GM12878 (cell line): ENCODE measurements at regions not wholly inside any gene's neighbourhood (a gene's known extent, or its start where the extent isn't known, plus 50 kb on each side); places are given as distances from the start of the nearest gene placed in this dataset.
"Not testable (repeated sequence)": the region's sequence is repeated elsewhere in the genome, so short reads cannot be mapped to it uniquely, and the experiment has no call there.

ENCODE experiments used
- ATAC-seq: fragments of 200-7000 bp; cut with Tn5 transposase; 3 replicates; pipeline ENCODE4 v1.9.1; 2020; ENCODE audit warnings: mild to moderate bottlenecking, moderate library complexity
- BruUV-seq: library from RNA; stranded (reverse); fragments of 400-500 nt; replicated peaks from 2 replicates; lab custom pipeline; 2021; lab: Mats Ljungman, UMichigan
- CTCF ChIA-PET: fragments of 300-600 bp; sonication (Branson Sonifier 250); formaldehyde crosslinking; extraction: SDS; loops from one replicate; lab custom pipeline; 2021; ENCODE audit warnings: inconsistent platforms; lab: Yijun Ruan, JAX
- POLR2A ChIA-PET: fragments of 350-600 bp; formaldehyde crosslinking; extraction: SDS; loops from one replicate; lab custom pipeline; 2021; ENCODE audit warnings: inconsistent platforms; lab: Charles Lee
- RAD21 ChIA-PET: fragments of 300-600 bp; sonication (Branson Sonifier 250); formaldehyde crosslinking; loops from one replicate; lab custom pipeline; 2023; ENCODE audit warnings: antibody characterized with exemption; ENCODE audit not compliant: unreplicated experiment; lab: Charles Lee
- SMC1A ChIA-PET: fragments of 300-600 bp; sonication (Branson Sonifier 250); formaldehyde crosslinking; loops from one replicate; lab custom pipeline; 2023; ENCODE audit not compliant: unreplicated experiment, uncharacterized antibody; lab: Charles Lee
- DNase-seq: peaks from one replicate; pipeline ENCODE4 v3.0.0-alpha.2; 2011; ENCODE audit warnings: low read depth, low spot score
- FAIRE-seq: peaks from 3 replicates; lab custom pipeline; 2011; peaks lifted over from hg19 to GRCh38; lab: Jason Lieb, UNC
- H2AFZ ChIP-seq: 2 replicates; pipeline ENCODE4 v1.6.0; 2011; ENCODE audit warnings: low read depth, low read length, control low read depth; ENCODE audit not compliant: control insufficient read depth
- H3K27ac ChIP-seq: 2 replicates; pipeline ENCODE4 v1.5.1; 2011; ENCODE audit warnings: control low read depth; ENCODE audit not compliant: control insufficient read depth, insufficient read depth
- H3K27me3 ChIP-seq, 2 experiments: replicated peaks in 1 of 2; 2 replicates each; pipeline versions ENCODE4 v1.6.0 to v1.6.1; 2011; ENCODE audit warnings: low read length in 1 of 2; ENCODE audit not compliant: control insufficient read depth in 2 of 2, insufficient read depth in 2 of 2
- H3K36me3 ChIP-seq, 2 experiments: 2 replicates each; pipeline ENCODE4 v1.5.1; 2011; ENCODE audit warnings: low read length in 1 of 2; ENCODE audit not compliant: control insufficient read depth in 2 of 2, insufficient read depth in 2 of 2
- H3K4me1 ChIP-seq: 2 replicates; pipeline ENCODE4 v1.6.1; 2011; ENCODE audit warnings: mild to moderate bottlenecking, low read length, moderate library complexity, mixed read lengths; ENCODE audit not compliant: control insufficient read depth, insufficient read depth
- H3K4me2 ChIP-seq: 2 replicates; pipeline ENCODE4 v1.6.0; 2011; ENCODE audit warnings: control low read depth; ENCODE audit not compliant: control insufficient read depth, insufficient read depth
- H3K4me3 ChIP-seq: fragments of 200-600 bp; sonication (generic); 2 replicates; pipeline ENCODE4 v1.5.1; 2016
- H3K79me2 ChIP-seq: 2 replicates; pipeline ENCODE4 v1.6.0; 2011; ENCODE audit warnings: low read length; ENCODE audit not compliant: control insufficient read depth, insufficient read depth
- H3K9ac ChIP-seq: 2 replicates; pipeline ENCODE4 v1.8.0; 2011; ENCODE audit warnings: low read length, control low read depth, mixed read lengths; ENCODE audit not compliant: control insufficient read depth, insufficient read depth
- H3K9me3 ChIP-seq: replicated peaks from 3 replicates; pipeline ENCODE4 v1.5.1; 2011; ENCODE audit warnings: mild to moderate bottlenecking, low read length; ENCODE audit not compliant: control insufficient read depth, insufficient read depth
- H4K20me1 ChIP-seq: 2 replicates; pipeline ENCODE4 v1.6.0; 2011; ENCODE audit not compliant: control insufficient read depth, insufficient read depth
- ETV6 ChIP-seq, 2 experiments: fragments of 450-650 bp in 1 of 2; IDR thresholded peaks in 1 of 2; conservative IDR thresholded peaks in 1 of 2; 2 replicates each; pipeline ENCODE4 v1.6.1; 2014; ENCODE audit warnings: antibody characterized with exemption in 1 of 2, borderline replicate concordance in 1 of 2, low read depth in 1 of 2, mild to moderate bottlenecking in 1 of 2, moderate library complexity in 1 of 2
- MYC ChIP-seq: IDR thresholded peaks from 2 replicates; pipeline ENCODE4 v1.6.1; 2011; ENCODE audit warnings: mild to moderate bottlenecking, low read length, moderate library complexity, inconsistent platforms; ENCODE audit not compliant: insufficient read depth, insufficient replicate concordance, insufficient read length, severe bottlenecking
- NFYB ChIP-seq: IDR thresholded peaks from 2 replicates; pipeline ENCODE4 v1.6.1; 2011; ENCODE audit warnings: low read depth, mild to moderate bottlenecking, low read length, improper control_type of control experiment, moderate library complexity; ENCODE audit not compliant: insufficient read depth
- PRDM15 ChIP-seq: fragments of 450-650 bp; formaldehyde crosslinking; IDR thresholded peaks from 2 replicates; pipeline ENCODE4 v1.4.0; 2020; ENCODE audit warnings: mild to moderate bottlenecking, moderate library complexity
- STAT3 ChIP-seq: IDR thresholded peaks from 2 replicates; pipeline ENCODE4 v1.6.1; 2011; ENCODE audit warnings: low read depth, low read length, improper control_type of control experiment
- TARDBP ChIP-seq: IDR thresholded peaks from 2 replicates; pipeline ENCODE4 v1.6.1; 2016; ENCODE audit warnings: borderline replicate concordance
- WGBS: methylation state at CpG from one replicate; pipeline ENCODE4 v1.1.6; 2016; ENCODE audit warnings: low lambda C conversion rate; ENCODE audit not compliant: insufficient replicate concordance, insufficient coverage; ENCODE audit errors: missing lambda C conversion rate; 5-methylcytosine and 5-hydroxymethylcytosine counted together
- in situ Hi-C: fragments of 300-500 bp; cut with MboI; formaldehyde crosslinking; loops from 9 replicates; pipeline ENCODE4 v1.14.3; 2018; ENCODE audit warnings: mixed read lengths
- intact Hi-C: fragments of 100-400 bp; cut with micrococcal nuclease; formaldehyde crosslinking; loops from one replicate; pipeline ENCODE4 v1.14.2; 2022; ENCODE audit not compliant: unreplicated experiment
- TF ChIP-seq, protein P1 (sequence below): fragments of 450-650 bp; IDR thresholded peaks from 2 replicates; pipeline ENCODE4 v1.6.1; 2016; ENCODE audit warnings: mild to moderate bottlenecking

- Histone ChIP-seq H3K4me3 (no peak overlapping the region), H3K36me3 (no peaks in the 10 kb centered on the region), H3K9ac (no peak overlapping the region), H3K9me3 (no peaks in the 10 kb centered on the region; the same call in 2 of the 3 replicates), H3K4me1 (no peaks in the 10 kb centered on the region), H3K79me2 (no peaks in the 10 kb centered on the region), H4K20me1 (no peaks in the 10 kb centered on the region), H3K27ac (no peak overlapping the region), H3K27me3 (no peaks in the 10 kb centered on the region), H3K4me2 (no peak overlapping the region), H2AFZ (no peak overlapping the region)
- no peak for DNase-seq
- ChIA-PET SMC1A (no interaction called here), RAD21 (no interaction called here), POLR2A (no interaction called here), CTCF (no interaction called here)
- TF ChIP-seq, protein P1, sequence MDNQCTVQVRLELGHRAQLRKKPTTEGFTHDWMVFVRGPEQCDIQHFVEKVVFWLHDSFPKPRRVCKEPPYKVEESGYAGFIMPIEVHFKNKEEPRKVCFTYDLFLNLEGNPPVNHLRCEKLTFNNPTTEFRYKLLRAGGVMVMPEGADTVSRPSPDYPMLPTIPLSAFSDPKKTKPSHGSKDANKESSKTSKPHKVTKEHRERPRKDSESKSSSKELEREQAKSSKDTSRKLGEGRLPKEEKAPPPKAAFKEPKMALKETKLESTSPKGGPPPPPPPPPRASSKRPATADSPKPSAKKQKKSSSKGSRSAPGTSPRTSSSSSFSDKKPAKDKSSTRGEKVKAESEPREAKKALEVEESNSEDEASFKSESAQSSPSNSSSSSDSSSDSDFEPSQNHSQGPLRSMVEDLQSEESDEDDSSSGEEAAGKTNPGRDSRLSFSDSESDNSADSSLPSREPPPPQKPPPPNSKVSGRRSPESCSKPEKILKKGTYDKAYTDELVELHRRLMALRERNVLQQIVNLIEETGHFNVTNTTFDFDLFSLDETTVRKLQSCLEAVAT: no peak
- TF ChIP-seq NFYB (no peak), PRDM15 (CRISPR knock-in tag) (no peak), ETV6 (conservative IDR thresholded peaks at IDR 0.05 in 1 of 2, IDR thresholded peaks at IDR 0.05 in 1 of 2; ENCODE audit: borderline replicate concordance in 1 of 2, low read depth in 1 of 2) (no peak), STAT3 (no peak), MYC (no peak), TARDBP (no peak)
- ATAC-seq: no peak
- WGBS: 69% methylated on average over 5 of the region's 5 CpGs
- FAIRE-seq: no peak
- intact Hi-C loops: no loop called here
- in situ Hi-C loops: no loop called here
- BruUV-seq: no TSS peak
Observed at GRCh38 chr1:157319567-157319966, 181.4 kb upstream of the ETV3 start.

GRCh38 chr1:157317229-157317628 lies 179.0 kb upstream of the ETV3 start:
- ATAC-seq, BruUV-seq, DNase-seq, FAIRE-seq, intact Hi-C loops, H3K27ac ChIP-seq, H3K9ac ChIP-seq, H3K4me3 ChIP-seq, SMC1A ChIA-PET, POLR2A ChIA-PET, CTCF ChIA-PET, H3K4me2 ChIP-seq, H3K4me1 ChIP-seq, H2AFZ ChIP-seq, H3K36me3 ChIP-seq, in situ Hi-C loops, H4K20me1 ChIP-seq, RAD21 ChIA-PET, H3K79me2 ChIP-seq, H3K27me3 ChIP-seq, H3K9me3 ChIP-seq: not testable (repeated sequence)
- 83% methylated on average over 2 of the region's 2 CpGs for WGBS
